Keratinocyte (primary cell): ENCODE measurements at regions not wholly inside any gene's neighbourhood (a gene's known extent, or its start where the extent isn't known, plus 50 kb on each side); places are given as distances from the start of the nearest gene placed in this dataset.

Source experiments
- DNase-seq: peaks from one replicate; pipeline ENCODE4 v3.0.0-alpha.2; 2011; ENCODE audit warnings: low read depth, missing footprints, low spot score
- FAIRE-seq: peaks from 2 replicates; lab custom pipeline; 2011; peaks lifted over from hg19 to GRCh38; lab: Jason Lieb, UNC
- H2AFZ ChIP-seq: 2 replicates; pipeline ENCODE4 v1.6.0; 2012; ENCODE audit warnings: low read length, control low read depth, inconsistent platforms; ENCODE audit not compliant: control insufficient read depth
- H3K27ac ChIP-seq: 2 replicates; pipeline ENCODE4 v1.5.1; 2011; ENCODE audit warnings: low read length; ENCODE audit not compliant: control insufficient read depth, insufficient read depth
- H3K27me3 ChIP-seq: 3 replicates; pipeline ENCODE4 v1.6.0; 2011; ENCODE audit warnings: low read length; ENCODE audit not compliant: control insufficient read depth, insufficient read depth; ENCODE audit errors: extremely low read depth
- H3K36me3 ChIP-seq, 2 experiments: 2 replicates in 1 of 2; 3 replicates in 1 of 2; pipeline ENCODE4 v1.5.1; 2011; ENCODE audit warnings: low read length in 2 of 2, mild to moderate bottlenecking in 1 of 2; ENCODE audit not compliant: control insufficient read depth in 2 of 2, insufficient read depth in 2 of 2; ENCODE audit errors: extremely low read depth in 1 of 2
- H3K4me1 ChIP-seq: 3 replicates; pipeline ENCODE4 v1.5.1; 2011; ENCODE audit warnings: low read length; ENCODE audit not compliant: control insufficient read depth, insufficient read depth; ENCODE audit errors: extremely low read depth
- H3K4me2 ChIP-seq: 3 replicates; pipeline ENCODE4 v1.6.0; 2011; ENCODE audit warnings: low read depth, low read length; ENCODE audit not compliant: control insufficient read depth, insufficient read depth; ENCODE audit errors: extremely low read depth
- H3K4me3 ChIP-seq, 3 experiments: fragments of 200-600 bp in 1 of 3; sonication (generic) in 1 of 3; 2 replicates in 2 of 3; 3 replicates in 1 of 3; pipeline ENCODE4 v1.5.1; 2011 to 2016; ENCODE audit warnings: low read length in 3 of 3, mild to moderate bottlenecking in 3 of 3, control low read depth in 2 of 3, inconsistent platforms in 1 of 3, low read depth in 1 of 3, mixed read lengths in 1 of 3, mixed run types in 1 of 3, moderate library complexity in 1 of 3; ENCODE audit not compliant: control insufficient read depth in 2 of 3, insufficient read depth in 2 of 3; ENCODE audit errors: extremely low read depth in 1 of 3
- H3K79me2 ChIP-seq: 2 replicates; pipeline ENCODE4 v1.6.0; 2012; ENCODE audit warnings: low read length; ENCODE audit not compliant: control insufficient read depth, insufficient read depth
- H3K9ac ChIP-seq: 3 replicates; pipeline ENCODE4 v1.6.0; 2011; ENCODE audit warnings: low read length; ENCODE audit not compliant: control insufficient read depth, insufficient read depth; ENCODE audit errors: extremely low read depth
- H3K9me1 ChIP-seq: 3 replicates; pipeline ENCODE4 v1.6.0; 2011; ENCODE audit warnings: low read length; ENCODE audit not compliant: control insufficient read depth, insufficient read depth; ENCODE audit errors: extremely low read depth
- H3K9me3 ChIP-seq: 2 replicates; pipeline ENCODE4 v1.5.1; 2012; ENCODE audit warnings: low read depth, low read length; ENCODE audit not compliant: control insufficient read depth
- H4K20me1 ChIP-seq: 3 replicates; pipeline ENCODE4 v1.6.0; 2011; ENCODE audit warnings: low read length; ENCODE audit not compliant: control insufficient read depth, insufficient read depth; ENCODE audit errors: extremely low read depth
- CTCF ChIP-seq, 3 experiments: IDR thresholded peaks in 1 of 3; conservative IDR thresholded peaks in 1 of 3; optimal IDR thresholded peaks in 1 of 3; 2 replicates in 2 of 3; 3 replicates in 1 of 3; pipeline versions ENCODE3 to v1.5.1; 2011; ENCODE audit warnings: low read length in 3 of 3, mild to moderate bottlenecking in 3 of 3, moderate library complexity in 2 of 3, control low read depth in 1 of 3, inconsistent platforms in 1 of 3; ENCODE audit not compliant: insufficient read depth in 2 of 3; ENCODE audit errors: extremely low read depth in 1 of 3
- EZH2 ChIP-seq: IDR thresholded peaks from one replicate; pipeline ENCODE4 v1.6.1; 2012; ENCODE audit warnings: inconsistent platforms, mild to moderate bottlenecking, low read length, moderate library complexity
- dilution Hi-C: fragments of 300-500 bp; cut with MboI; formaldehyde crosslinking; loops from one replicate; pipeline ENCODE4 v1.7.0; 2020; ENCODE audit warnings: low sequenced_read_pairs; ENCODE audit not compliant: extremely low pct_ligation_motif_present

GRCh38 chr12:89803412-89803811 is 94.8 kb upstream of the ATP2B1 start:
- DNase-seq (no peak), FAIRE-seq (no peak)
- no peaks in the 10 kb centered on the region for H4K20me1 ChIP-seq
- H3K4me2 ChIP-seq: no peak overlapping the region
- H2AFZ ChIP-seq: no peak overlapping the region
- H3K4me3 ChIP-seq: no peak overlapping the region
- H3K36me3 ChIP-seq: no peaks in the 10 kb centered on the region
- H3K79me2 ChIP-seq: no peaks in the 10 kb centered on the region
- no peaks in the 10 kb centered on the region for H3K27me3 ChIP-seq
- H3K4me1 ChIP-seq: no peaks in the 10 kb centered on the region
- H3K9me3 ChIP-seq: no peaks in the 10 kb centered on the region
- no peak overlapping the region for H3K27ac ChIP-seq
- dilution Hi-C loops: no loop called here
- no peaks in the 10 kb centered on the region for H3K9me1 ChIP-seq
- no peak overlapping the region for H3K9ac ChIP-seq
- TF ChIP-seq CTCF (optimal IDR thresholded peaks at IDR 0.05 in 1 of 3, IDR thresholded peaks at IDR 0.05 in 1 of 3, conservative IDR thresholded peaks at IDR 0.05 in 1 of 3; ENCODE audit: extremely low read depth in 1 of 3, insufficient read depth in 2 of 3, low read length in 3 of 3) (no peak), EZH2 (no peak)

- Histone ChIP-seq H3K36me3 (no peaks in the 10 kb centered on the region), H3K9me1 (no peaks in the 10 kb centered on the region), H3K9me3 (no peaks in the 10 kb centered on the region), H3K4me3 (no peak overlapping the region), H4K20me1 (no peaks in the 10 kb centered on the region), H3K4me2 (no peak overlapping the region), H3K27me3 (no peaks in the 10 kb centered on the region), H3K27ac (no peak overlapping the region), H2AFZ (no peak overlapping the region), H3K4me1 (no peaks in the 10 kb centered on the region), H3K79me2 (no peaks in the 10 kb centered on the region), H3K9ac (no peak overlapping the region)
- dilution Hi-C loops: no loop called here
- TF ChIP-seq EZH2 (no peak), CTCF (optimal IDR thresholded peaks at IDR 0.05 in 1 of 3, IDR thresholded peaks at IDR 0.05 in 1 of 3, conservative IDR thresholded peaks at IDR 0.05 in 1 of 3; ENCODE audit: extremely low read depth in 1 of 3, insufficient read depth in 2 of 3, low read length in 3 of 3) (no peak)
- DNase-seq (no peak), FAIRE-seq (no peak)
These were observed 92.6 kb upstream of the ATP2B1 start for GRCh38 chr12:89801284-89801683.
